H1 (cell line): ENCODE measurements at regions not wholly inside any gene's neighbourhood (a gene's known extent, or its start where the extent isn't known, plus 50 kb on each side); places are given as distances from the start of the nearest gene placed in this dataset.
A peak's percentile ranks its signal among the peaks of the same experiment; 100 is the strongest.

Experiments used
- CBX8 ChIP-seq: fragments of 300-800, 300-1000 bp; sonication (generic); IDR thresholded peaks from 2 replicates; pipeline ENCODE4 v1.7.1; 2016; ENCODE audit warnings: low read depth, low read length, borderline replicate concordance
- CHD7 ChIP-seq: fragments of 300-600 bp; sonication (generic); IDR thresholded peaks from 2 replicates; pipeline ENCODE4 v1.7.1; 2012; ENCODE audit warnings: low read length, moderate library complexity, mild to moderate bottlenecking, inconsistent platforms; ENCODE audit not compliant: insufficient replicate concordance

- peak; percentile 42 for TF ChIP-seq CHD7
- no peak for TF ChIP-seq CBX8
Observed at GRCh38 chr2:183996825-183997793, 601.2 kb upstream of the ZNF804A start (continued).
